ENCODE measurements at regions not wholly inside any gene's neighbourhood (a gene's known extent, or its start where the extent isn't known, plus 50 kb on each side); places are given as distances from the start of the nearest gene placed in this dataset.

- Histone ChIP-seq H3K4me1 (ENCODE audit: control insufficient read depth, insufficient read depth, low read length) (no peaks in the 10 kb centered on the region), H3K79me2 (ENCODE audit: control insufficient read depth, insufficient read depth, low read length) (no peaks in the 10 kb centered on the region), H4K20me1 (ENCODE audit: control insufficient read depth, insufficient read depth) (no peaks in the 10 kb centered on the region), H3K9me3 (replicated peaks; ENCODE audit: control insufficient read depth, insufficient read depth, low read length) (no peaks in the 10 kb centered on the region), H3K4me3 (no peak overlapping the region), H3K27ac (ENCODE audit: control insufficient read depth, insufficient read depth) (no peak overlapping the region), H3K27me3 (replicated peaks in 1 of 2; ENCODE audit: control insufficient read depth in 2 of 2, insufficient read depth in 2 of 2, low read length in 1 of 2) (no peaks in the 10 kb centered on the region), H3K4me2 (ENCODE audit: control insufficient read depth, insufficient read depth) (no peak overlapping the region), H2AFZ (ENCODE audit: control insufficient read depth, low read depth, low read length) (no peak overlapping the region), H3K9ac (ENCODE audit: control insufficient read depth, insufficient read depth, low read length) (no peak overlapping the region), H3K36me3 (ENCODE audit: control insufficient read depth in 2 of 2, insufficient read depth in 2 of 2, low read length in 1 of 2) (no peaks in the 10 kb centered on the region)
- no peak for ATAC-seq
- DNase-seq (ENCODE audit: low read depth, low spot score), result no peak
- no peak for FAIRE-seq
- ChIA-PET CTCF (no interaction called here), POLR2A (no interaction called here), RAD21 (ENCODE audit: unreplicated experiment) (no interaction called here), SMC1A (ENCODE audit: uncharacterized antibody, unreplicated experiment) (no interaction called here)
- intact Hi-C loops (cut with micrococcal nuclease; ENCODE audit: unreplicated experiment), result no loop called here
- 70% methylated on average over 4 of the region's 4 CpGs for WGBS (ENCODE audit: insufficient coverage, insufficient replicate concordance, low lambda C conversion rate, missing lambda C conversion rate)
- in situ Hi-C loops (cut with MboI), result no loop called here
- BruUV-seq (replicated peaks), result no TSS peak
- TF ChIP-seq ZNF384 (IDR thresholded peaks at IDR 0.05; ENCODE audit: borderline replicate concordance, low read depth, low read length), result no peak
- TF ChIP-seq ATF2 (IDR thresholded peaks at IDR 0.05; ENCODE audit: low read length), result no peak
- no peak for TF ChIP-seq RELA (IDR thresholded peaks at IDR 0.05; ENCODE audit: borderline replicate concordance, partially characterized antibody)
- no peak for TF ChIP-seq CUX1 (IDR thresholded peaks at IDR 0.05; ENCODE audit: insufficient replicate concordance, low read depth, low read length)
- TF ChIP-seq ESRRA (IDR thresholded peaks at IDR 0.05; ENCODE audit: low read length), result no peak
- TF ChIP-seq SMC3 (IDR thresholded peaks at IDR 0.05; ENCODE audit: borderline replicate concordance, low read length), result no peak
- TF ChIP-seq POLR2A (IDR thresholded peaks at IDR 0.05; ENCODE audit: low read depth, low read length), result no peak
- TF ChIP-seq BCL3 (IDR thresholded peaks at IDR 0.05; ENCODE audit: borderline replicate concordance, insufficient read depth, low read depth, low read length, poor library complexity, severe bottlenecking), result no peak
- TF ChIP-seq MEF2B (IDR thresholded peaks at IDR 0.05; ENCODE audit: partially characterized antibody, poor library complexity, severe bottlenecking), result no peak
- no peak for TF ChIP-seq MEF2A (IDR thresholded peaks at IDR 0.05; ENCODE audit: insufficient read depth, low read depth, low read length)
- no peak for TF ChIP-seq MTA3 (IDR thresholded peaks at IDR 0.05; ENCODE audit: borderline replicate concordance, low read length)
- TF ChIP-seq, protein P1, sequence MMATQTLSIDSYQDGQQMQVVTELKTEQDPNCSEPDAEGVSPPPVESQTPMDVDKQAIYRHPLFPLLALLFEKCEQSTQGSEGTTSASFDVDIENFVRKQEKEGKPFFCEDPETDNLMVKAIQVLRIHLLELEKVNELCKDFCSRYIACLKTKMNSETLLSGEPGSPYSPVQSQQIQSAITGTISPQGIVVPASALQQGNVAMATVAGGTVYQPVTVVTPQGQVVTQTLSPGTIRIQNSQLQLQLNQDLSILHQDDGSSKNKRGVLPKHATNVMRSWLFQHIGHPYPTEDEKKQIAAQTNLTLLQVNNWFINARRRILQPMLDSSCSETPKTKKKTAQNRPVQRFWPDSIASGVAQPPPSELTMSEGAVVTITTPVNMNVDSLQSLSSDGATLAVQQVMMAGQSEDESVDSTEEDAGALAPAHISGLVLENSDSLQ (IDR thresholded peaks at IDR 0.05), result no peak
- TF ChIP-seq WRNIP1 (IDR thresholded peaks at IDR 0.05; ENCODE audit: borderline replicate concordance, low read depth, low read length), result no peak
- no peak for TF ChIP-seq USF1 (IDR thresholded peaks at IDR 0.05; ENCODE audit: borderline replicate concordance, extremely low read length, insufficient read depth, low read depth, low read length)
Measured at GRCh38 chr1:88330201-88330600, 353.9 kb upstream of the PKN2 start.

Data from GM12878 (cell line).